C4-2B (cell line): ENCODE measurements at regions not wholly inside any gene's neighbourhood (a gene's known extent, or its start where the extent isn't known, plus 50 kb on each side); places are given as distances from the start of the nearest gene placed in this dataset.

Experiments
- CTCF ChIP-seq: fragments of 450-650 bp; conservative IDR thresholded peaks from 2 replicates; pipeline ENCODE4 v1.5.1; 2017; ENCODE audit warnings: mild to moderate bottlenecking
- ZFX ChIP-seq: fragments of 450-650 bp; IDR thresholded peaks from 2 replicates; pipeline ENCODE4 v1.6.1; 2017

- TF ChIP-seq CTCF, result no peak
- no peak for TF ChIP-seq ZFX
Measured at GRCh38 chr4:132596186-132596585, 552.9 kb upstream of the PCDH10 start.
